Esophagus squamous epithelium (tissue), 4 donors: ENCODE measurements at regions not wholly inside any gene's neighbourhood (a gene's known extent, or its start where the extent isn't known, plus 50 kb on each side); places are given as distances from the start of the nearest gene placed in this dataset.

Experiments
- POLR2A ChIP-seq, 4 donors: fragments of 450-650 bp; IDR thresholded peaks; one replicate each; pipeline ENCODE4 v1.6.1; 2017; ENCODE audit warnings: antibody characterized with exemption in 4 of 4, mild to moderate bottlenecking in 4 of 4, moderate library complexity in 3 of 4
- TF ChIP-seq, protein P1 (sequence below), 6 experiments: fragments of 450-650 bp in 4 of 6; fragments of 200-600 bp in 2 of 6; sonication (generic) in 2 of 6; IDR thresholded peaks; one replicate each; pipeline ENCODE4 v1.5.1; 2016 to 2019; ENCODE audit warnings: antibody characterized with exemption in 6 of 6, mild to moderate bottlenecking in 4 of 6, moderate library complexity in 4 of 6

DNA sequence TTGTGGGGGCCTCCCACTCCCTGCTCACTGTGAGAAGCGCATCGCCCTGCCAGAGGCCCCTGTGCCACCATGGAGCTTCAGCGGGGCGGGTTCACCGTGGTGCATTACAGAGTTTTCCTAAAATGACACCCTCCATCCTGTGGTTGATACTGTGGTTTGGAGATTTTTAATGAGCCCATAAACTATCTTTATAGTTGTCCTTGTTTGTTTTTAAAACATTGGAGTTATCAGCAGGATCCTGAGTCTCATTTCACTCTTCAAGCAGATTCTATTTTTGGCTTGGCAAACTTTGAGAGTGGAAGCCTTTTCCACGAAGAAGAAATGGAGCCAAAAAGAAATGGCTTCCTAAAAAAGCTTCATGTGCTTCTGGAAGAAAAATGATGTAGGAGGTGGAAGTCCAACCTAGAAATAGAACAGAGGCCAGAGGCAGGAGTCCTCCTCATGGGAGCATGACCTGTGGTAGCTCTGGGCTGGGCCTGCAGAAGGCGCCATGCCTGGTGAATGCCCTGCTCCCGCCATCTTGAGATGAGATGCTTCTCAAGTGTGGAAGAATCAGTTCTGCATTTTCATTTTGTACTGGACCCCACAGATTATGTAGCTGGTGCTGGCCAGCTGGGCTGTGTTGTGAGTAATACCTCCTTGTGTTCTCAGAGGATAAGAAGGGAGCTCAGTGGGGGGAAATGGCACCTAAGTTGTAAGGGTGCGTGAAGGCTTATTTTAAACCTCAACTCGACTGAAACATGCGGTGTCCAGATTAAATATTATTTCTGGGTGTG, 79.0 kb upstream of the RAI14 start:
- TF ChIP-seq, protein P1, sequence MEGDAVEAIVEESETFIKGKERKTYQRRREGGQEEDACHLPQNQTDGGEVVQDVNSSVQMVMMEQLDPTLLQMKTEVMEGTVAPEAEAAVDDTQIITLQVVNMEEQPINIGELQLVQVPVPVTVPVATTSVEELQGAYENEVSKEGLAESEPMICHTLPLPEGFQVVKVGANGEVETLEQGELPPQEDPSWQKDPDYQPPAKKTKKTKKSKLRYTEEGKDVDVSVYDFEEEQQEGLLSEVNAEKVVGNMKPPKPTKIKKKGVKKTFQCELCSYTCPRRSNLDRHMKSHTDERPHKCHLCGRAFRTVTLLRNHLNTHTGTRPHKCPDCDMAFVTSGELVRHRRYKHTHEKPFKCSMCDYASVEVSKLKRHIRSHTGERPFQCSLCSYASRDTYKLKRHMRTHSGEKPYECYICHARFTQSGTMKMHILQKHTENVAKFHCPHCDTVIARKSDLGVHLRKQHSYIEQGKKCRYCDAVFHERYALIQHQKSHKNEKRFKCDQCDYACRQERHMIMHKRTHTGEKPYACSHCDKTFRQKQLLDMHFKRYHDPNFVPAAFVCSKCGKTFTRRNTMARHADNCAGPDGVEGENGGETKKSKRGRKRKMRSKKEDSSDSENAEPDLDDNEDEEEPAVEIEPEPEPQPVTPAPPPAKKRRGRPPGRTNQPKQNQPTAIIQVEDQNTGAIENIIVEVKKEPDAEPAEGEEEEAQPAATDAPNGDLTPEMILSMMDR (IDR thresholded peaks at IDR 0.05) = no peak
- TF ChIP-seq POLR2A (IDR thresholded peaks at IDR 0.05) = no peak
